ENCODE measurements at regions not wholly inside any gene's neighbourhood (a gene's known extent, or its start where the extent isn't known, plus 50 kb on each side); places are given as distances from the start of the nearest gene placed in this dataset.

GRCh38 chr7:86534641-86535040, 109.1 kb upstream of the GRM3 start:
- Histone ChIP-seq H3F3A (ENCODE audit: insufficient read depth) (no peaks in the 10 kb centered on the region), H3K27me3 (ENCODE audit: low read length) (no peaks in the 10 kb centered on the region), H2AFZ (ENCODE audit: low read depth, low read length, severe bottlenecking) (no peak overlapping the region), H3K4me2 (ENCODE audit: low read depth, low read length, poor library complexity, severe bottlenecking) (no peak overlapping the region), H3K79me2 (ENCODE audit: insufficient read depth, low read length) (no peaks in the 10 kb centered on the region), H4K20me1 (ENCODE audit: low read depth, low read length) (no peaks in the 10 kb centered on the region), H3K9ac (ENCODE audit: low read length) (no peak overlapping the region), H3K36me3 (ENCODE audit: low read length) (no peaks in the 10 kb centered on the region), H3K27ac (ENCODE audit: low read depth, low read length) (no peak overlapping the region), H3K4me3 (ENCODE audit: insufficient read depth, low read length, poor library complexity, severe bottlenecking) (no peak overlapping the region), H3K9me2 (replicated peaks; ENCODE audit: insufficient read depth, low read length) (no peaks in the 10 kb centered on the region), H3K9me3 (ENCODE audit: insufficient read depth, low read length) (no peaks in the 10 kb centered on the region)
- no peak for TF ChIP-seq EZH2phosphoT487 (conservative IDR thresholded peaks at IDR 0.05; ENCODE audit: low read length)
- TF ChIP-seq, protein P1, sequence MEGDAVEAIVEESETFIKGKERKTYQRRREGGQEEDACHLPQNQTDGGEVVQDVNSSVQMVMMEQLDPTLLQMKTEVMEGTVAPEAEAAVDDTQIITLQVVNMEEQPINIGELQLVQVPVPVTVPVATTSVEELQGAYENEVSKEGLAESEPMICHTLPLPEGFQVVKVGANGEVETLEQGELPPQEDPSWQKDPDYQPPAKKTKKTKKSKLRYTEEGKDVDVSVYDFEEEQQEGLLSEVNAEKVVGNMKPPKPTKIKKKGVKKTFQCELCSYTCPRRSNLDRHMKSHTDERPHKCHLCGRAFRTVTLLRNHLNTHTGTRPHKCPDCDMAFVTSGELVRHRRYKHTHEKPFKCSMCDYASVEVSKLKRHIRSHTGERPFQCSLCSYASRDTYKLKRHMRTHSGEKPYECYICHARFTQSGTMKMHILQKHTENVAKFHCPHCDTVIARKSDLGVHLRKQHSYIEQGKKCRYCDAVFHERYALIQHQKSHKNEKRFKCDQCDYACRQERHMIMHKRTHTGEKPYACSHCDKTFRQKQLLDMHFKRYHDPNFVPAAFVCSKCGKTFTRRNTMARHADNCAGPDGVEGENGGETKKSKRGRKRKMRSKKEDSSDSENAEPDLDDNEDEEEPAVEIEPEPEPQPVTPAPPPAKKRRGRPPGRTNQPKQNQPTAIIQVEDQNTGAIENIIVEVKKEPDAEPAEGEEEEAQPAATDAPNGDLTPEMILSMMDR (IDR thresholded peaks at IDR 0.05; ENCODE audit: insufficient read depth, low read length, poor library complexity, severe bottlenecking), result no peak

GRCh38 chr7:86504229-86504628, 139.5 kb upstream of the GRM3 start:
- Histone ChIP-seq H3K9ac (ENCODE audit: low read length) (no peak overlapping the region), H2AFZ (ENCODE audit: low read depth, low read length, severe bottlenecking) (no peak overlapping the region), H3K9me2 (replicated peaks; ENCODE audit: insufficient read depth, low read length) (no peaks in the 10 kb centered on the region), H3K27me3 (ENCODE audit: low read length) (no peaks in the 10 kb centered on the region), H3K4me3 (ENCODE audit: insufficient read depth, low read length, poor library complexity, severe bottlenecking) (no peak overlapping the region), H3K36me3 (ENCODE audit: low read length) (no peaks in the 10 kb centered on the region), H3F3A (ENCODE audit: insufficient read depth) (no peaks in the 10 kb centered on the region), H4K20me1 (ENCODE audit: low read depth, low read length) (no peaks in the 10 kb centered on the region), H3K9me3 (ENCODE audit: insufficient read depth, low read length) (no peaks in the 10 kb centered on the region), H3K4me2 (ENCODE audit: low read depth, low read length, poor library complexity, severe bottlenecking) (no peak overlapping the region), H3K79me2 (ENCODE audit: insufficient read depth, low read length) (no peaks in the 10 kb centered on the region), H3K27ac (ENCODE audit: low read depth, low read length) (no peak overlapping the region)
- TF ChIP-seq, protein P1 (IDR thresholded peaks at IDR 0.05; ENCODE audit: insufficient read depth, low read length, poor library complexity, severe bottlenecking), result no peak
- no peak for TF ChIP-seq EZH2phosphoT487 (conservative IDR thresholded peaks at IDR 0.05; ENCODE audit: low read length)

- Histone ChIP-seq H2AFZ (ENCODE audit: low read depth, low read length, severe bottlenecking) (no peak overlapping the region), H3K4me2 (ENCODE audit: low read depth, low read length, poor library complexity, severe bottlenecking) (no peak overlapping the region), H3F3A (ENCODE audit: insufficient read depth) (no peaks in the 10 kb centered on the region), H3K4me3 (ENCODE audit: insufficient read depth, low read length, poor library complexity, severe bottlenecking) (no peak overlapping the region), H3K36me3 (ENCODE audit: low read length) (no peaks in the 10 kb centered on the region), H4K20me1 (ENCODE audit: low read depth, low read length) (no peaks in the 10 kb centered on the region), H3K27ac (ENCODE audit: low read depth, low read length) (no peak overlapping the region), H3K9me3 (ENCODE audit: insufficient read depth, low read length) (no peaks in the 10 kb centered on the region), H3K79me2 (ENCODE audit: insufficient read depth, low read length) (no peaks in the 10 kb centered on the region), H3K9me2 (replicated peaks; ENCODE audit: insufficient read depth, low read length) (no peaks in the 10 kb centered on the region), H3K27me3 (ENCODE audit: low read length) (no peaks in the 10 kb centered on the region), H3K9ac (ENCODE audit: low read length) (no peak overlapping the region)
- TF ChIP-seq EZH2phosphoT487 (conservative IDR thresholded peaks at IDR 0.05; ENCODE audit: low read length), result no peak
- TF ChIP-seq, protein P1 (IDR thresholded peaks at IDR 0.05; ENCODE audit: insufficient read depth, low read length, poor library complexity, severe bottlenecking), result no peak
Observed at GRCh38 chr7:86499986-86500385, 143.7 kb upstream of the GRM3 start.

Measured in SU-DHL-6 (cell line).